ENCODE measurements at regions not wholly inside any gene's neighbourhood (a gene's known extent, or its start where the extent isn't known, plus 50 kb on each side); places are given as distances from the start of the nearest gene placed in this dataset.

DNA sequence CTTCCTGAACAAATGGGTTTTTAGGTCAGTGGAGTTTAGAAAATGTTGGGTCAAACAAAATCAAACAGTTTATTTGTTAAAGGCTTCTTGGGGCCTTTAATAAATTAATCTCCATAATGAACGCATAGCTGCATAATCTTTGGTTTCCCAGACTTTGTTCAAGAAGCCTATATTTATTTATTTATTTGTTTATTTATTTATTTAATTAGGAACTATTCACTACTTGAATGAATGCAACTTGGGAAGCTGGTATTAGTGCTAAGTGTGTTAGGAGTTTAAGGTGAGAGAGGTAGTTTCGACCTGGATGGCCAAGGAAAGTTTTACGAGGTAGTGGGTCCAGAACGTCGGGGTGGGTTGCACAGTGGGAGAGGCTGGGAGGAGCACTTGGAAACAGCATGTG lies 281.9 kb upstream of the C2CD4B start:
- DNase-seq: no peak

DNA sequence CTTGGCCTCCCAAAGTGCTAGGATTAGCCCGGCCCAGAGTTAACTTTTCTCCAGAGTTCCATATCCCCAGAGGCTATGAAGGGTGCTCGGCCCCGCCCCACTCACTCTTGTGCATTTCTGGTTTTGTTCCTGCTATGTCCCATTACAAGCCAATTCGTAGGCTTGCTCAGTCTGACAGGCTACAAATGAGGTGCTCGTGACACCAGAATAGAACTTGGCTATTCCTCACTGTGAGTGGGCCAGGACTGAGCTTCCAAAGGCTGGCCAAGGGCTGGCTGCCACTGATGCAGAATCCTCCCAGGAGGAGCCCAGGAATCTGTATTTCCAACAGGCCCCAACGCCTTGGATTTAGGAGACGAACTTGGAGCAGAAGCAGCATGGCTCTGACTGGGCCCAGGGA lies 282.7 kb upstream of the C2CD4B start:
- no peak for DNase-seq

DNA sequence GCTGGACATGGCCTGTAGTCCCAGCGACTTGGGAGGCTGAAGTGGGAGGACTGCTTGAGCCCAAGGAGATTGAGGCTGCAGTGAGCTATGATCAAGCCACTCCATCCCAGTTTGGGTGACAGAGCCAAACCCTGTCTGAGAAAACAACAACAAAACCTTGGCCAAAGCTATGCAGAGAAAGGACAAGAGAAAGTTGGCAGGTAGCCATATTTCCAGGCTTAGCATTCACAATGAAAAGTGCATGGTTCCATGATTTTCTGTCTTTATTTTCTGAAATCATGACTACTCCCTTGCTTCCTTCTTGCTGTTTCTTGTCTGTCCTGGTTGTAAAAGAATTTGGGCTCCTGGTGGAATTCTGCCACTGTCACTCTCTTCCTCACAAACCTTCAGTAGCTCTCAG lies 284.6 kb upstream of the C2CD4B start:
- no peak for DNase-seq

DNA sequence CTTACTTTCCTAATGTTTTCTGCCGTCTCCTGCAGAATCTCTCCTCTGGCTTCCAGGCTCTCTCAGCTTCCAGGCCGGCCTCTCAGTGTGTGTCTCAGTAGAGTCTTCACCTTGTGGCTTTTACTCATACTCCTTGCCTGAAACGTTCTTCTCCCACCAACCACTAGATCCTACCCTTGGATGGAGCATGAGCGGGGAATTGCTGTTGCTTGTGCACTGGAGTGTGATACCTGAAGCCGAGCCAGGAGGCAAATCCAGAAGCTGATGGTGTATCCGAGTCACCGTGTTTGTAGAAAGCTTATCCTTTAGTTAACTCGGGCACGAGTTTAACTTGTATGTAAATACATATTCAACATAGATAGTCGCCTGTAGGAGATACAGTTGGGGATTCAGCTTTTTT lies 285.0 kb upstream of the C2CD4B start:
- no peak for DNase-seq

DNA sequence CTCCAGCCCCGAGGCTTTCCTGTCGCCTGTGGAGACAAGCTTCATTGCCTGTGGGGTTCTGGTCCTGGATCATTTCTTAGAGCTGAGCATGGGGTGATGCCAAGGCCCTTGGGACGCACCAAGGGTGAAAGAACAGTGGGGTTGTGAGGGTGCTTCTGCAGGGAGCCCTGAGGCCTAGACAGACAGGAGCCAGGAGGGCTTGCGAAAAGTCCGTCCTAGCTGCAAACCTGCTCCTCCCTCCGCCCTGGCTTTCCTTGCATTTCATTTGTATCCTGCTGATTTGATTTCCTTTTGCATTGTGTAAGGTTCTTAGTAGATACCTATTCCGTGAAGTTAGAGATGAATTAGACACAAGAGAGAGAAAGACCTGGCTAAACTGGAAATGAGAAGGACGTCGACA lies 286.9 kb upstream of the C2CD4B start:
- no peak for DNase-seq

DNA sequence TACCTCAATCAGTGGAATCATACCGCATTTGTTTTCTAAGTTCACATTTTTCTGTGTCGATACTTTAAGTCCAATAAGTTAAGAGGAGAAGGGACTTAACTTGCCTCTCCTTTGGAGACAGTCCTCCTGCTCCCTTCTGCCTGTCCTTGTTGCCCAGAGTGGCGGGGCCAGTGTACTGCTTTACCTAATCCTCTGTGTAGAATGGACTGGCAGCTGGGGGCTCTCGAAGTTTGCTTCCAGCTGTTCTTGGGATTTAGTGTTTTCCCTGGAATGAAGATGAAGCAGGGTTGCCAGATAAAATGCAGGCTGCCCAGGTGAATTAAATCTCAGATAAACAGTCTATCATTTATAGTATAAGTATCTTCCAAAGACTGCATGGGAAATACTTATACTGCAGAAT lies 287.6 kb upstream of the C2CD4B start:
- DNase-seq: no peak

DNA sequence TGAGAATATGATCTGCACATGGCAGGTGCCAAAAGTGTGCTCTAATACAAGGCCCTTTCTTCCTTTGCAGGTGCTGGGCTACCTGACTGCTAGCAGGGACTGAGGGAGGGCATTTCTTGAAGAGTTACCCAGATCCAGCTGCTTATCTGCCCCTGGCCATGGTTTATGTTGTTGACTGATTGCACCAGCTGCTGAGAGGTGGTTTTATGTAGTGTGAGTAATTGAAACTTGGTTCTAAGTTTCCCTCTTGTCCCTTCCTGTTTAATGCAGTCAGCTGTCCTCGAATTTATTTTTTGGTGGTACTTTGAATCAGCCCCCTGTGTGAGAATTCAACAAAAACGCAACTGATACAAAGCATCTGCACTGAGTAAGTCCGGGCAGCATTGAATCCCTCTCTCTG lies 288.3 kb upstream of the C2CD4B start:
- DNase-seq: peak; percentile 66

DNA sequence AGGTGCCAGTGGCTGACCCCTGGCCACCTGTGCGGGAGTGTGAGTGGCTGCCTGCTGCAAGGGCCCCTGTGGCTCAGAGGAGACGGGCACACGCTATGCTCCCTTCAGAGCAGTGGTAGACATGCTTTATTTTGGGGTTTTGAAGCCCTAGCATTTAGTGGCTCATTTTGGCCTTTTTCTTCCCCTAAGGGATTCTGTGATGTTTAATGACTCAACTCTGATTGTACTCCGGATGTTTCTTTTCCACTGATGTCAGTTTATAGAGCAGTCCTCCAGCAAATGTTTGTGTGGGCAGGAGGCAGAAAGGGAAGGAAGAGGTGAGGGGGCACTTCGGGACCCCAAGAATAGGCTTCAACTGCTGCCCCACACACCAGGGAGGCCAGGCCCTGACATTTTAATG lies 288.9 kb upstream of the C2CD4B start:
- DNase-seq: no peak

DNA sequence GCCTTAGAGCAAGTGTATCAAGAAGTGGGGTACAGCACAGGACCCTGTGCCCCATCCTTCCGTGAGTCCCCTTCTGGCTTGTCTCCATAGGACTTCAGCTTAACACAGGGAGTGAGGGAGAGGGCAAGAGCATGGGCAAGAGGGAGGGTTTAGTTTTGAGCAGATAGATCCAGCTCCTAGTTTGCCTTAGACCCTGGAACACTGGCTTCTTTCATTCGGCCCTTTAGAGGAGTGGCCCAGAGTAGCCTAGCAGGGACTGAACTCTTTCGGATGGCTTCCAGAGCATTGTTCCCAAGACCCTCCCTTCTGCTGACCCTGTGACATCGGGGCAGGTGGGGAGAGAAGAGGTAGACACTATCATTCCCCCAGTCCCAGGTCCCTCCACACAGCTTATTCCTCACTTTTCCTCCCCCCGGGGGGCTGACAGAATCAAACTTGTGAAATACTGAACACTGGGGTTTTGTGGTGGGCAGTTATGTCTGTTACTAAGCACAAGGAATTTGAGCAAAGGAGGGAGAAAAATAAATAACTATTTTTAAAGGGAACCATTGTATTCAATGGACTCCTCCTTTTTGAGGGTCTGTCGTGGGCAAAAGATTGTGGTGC lies 289.6 kb upstream of the C2CD4B start:
- no peak for DNase-seq

DNA sequence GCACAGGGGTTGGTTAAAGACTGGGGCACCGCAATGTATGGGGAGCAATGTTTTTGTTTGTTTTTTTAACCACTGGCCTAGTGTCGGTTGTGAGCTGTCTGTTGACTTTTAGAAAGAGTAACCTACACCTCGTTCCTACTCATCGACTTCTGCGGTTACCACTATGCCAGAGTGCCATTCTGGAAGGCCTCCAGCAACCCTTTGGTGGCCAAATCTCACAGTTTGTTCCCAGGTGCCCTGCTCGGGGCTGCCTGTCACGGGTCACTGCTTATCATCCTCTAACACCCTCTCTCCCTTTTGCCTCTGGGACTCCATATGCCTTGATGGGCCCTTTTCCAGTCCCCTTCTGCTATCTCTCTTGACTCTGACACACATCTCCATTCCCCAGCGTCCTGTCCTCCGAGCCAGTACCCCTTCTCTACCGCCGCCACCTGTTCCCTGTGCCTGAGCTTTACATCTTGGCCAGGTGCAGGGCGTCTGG lies 290.4 kb upstream of the C2CD4B start:
- no peak for DNase-seq

DNA sequence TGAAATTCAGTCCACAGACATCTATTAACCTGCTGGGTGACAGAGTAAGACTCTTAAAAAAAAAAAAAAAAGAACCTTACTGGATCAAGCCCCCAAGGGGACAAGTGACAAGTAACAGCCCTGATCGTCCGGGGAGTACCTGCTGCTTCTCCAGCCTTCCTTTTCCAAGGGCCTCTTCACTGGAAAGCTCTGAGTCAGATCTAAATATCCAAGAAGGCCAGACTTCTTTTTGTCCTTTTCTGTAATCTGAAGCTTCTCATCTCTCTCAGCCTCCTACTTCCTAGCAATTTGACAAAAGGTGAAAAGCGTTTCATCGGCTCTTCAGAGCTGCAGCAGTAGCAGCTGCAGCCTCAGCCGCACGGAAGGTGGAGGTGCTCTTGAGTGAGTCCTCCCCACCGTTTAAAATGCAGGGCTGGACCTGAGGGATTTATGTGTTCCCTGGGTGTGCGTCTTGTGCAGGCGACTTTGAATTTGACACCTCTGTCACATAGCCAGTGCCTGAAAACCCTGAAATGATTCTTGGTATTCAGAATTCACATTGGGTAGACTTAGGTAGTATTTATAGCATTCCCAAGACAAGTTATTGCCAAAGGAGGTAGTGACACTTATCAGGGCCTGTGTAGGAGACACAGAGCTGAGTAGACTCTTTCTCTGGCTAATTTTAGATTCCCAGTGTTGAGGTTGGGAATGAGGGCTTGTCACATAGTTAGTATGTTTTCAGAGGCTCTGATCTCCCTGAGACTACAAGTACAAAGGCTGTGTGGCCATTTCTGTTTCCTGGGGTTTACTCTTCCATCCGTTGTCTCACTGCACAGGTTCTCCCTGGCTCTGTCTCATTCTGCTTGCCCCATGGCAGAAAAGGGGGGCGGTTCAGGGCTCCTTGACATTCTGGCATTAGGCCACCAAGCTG lies 291.2 kb upstream of the C2CD4B start:
- DNase-seq: no peak

DNA sequence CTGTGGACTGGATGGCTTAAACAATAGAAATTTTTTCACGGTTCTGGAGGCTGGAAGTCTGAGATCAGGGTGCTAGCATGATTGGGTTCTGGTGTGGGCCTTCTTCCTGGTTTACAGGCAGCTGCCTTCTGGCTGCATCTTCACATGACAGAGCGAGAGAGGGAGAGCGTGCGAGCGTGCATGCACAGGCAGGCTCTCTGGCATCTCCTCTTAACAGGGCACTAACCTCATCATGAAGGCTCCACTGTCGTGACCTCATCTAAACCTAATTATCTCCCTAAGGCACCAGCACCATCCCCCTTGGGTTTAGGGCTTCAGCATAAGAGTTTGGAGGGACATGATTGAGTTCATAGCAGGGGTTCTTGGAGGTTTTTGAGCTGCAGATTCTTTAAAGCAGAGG lies 292.0 kb upstream of the C2CD4B start:
- no peak for DNase-seq

DNA sequence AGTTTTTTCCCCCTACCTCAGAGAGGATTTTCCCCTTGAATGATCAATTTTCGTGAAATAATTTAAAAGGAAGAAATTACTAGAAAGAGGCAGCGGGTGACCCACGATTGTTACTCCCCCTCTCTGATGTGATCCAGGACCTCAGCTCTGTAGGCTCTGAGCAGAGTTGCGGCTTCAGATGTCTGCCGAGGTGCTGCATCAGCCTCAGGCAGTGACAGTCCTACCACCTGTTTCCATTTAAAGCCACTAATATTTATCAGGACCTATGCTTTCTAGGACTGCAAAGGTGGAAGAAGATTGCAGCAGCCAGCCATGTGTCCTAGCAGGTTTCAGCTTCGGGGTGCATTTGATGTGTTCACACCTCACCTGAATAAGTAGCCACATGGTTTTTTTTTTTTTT lies 294.8 kb upstream of the C2CD4B start:
- no peak for DNase-seq

DNA sequence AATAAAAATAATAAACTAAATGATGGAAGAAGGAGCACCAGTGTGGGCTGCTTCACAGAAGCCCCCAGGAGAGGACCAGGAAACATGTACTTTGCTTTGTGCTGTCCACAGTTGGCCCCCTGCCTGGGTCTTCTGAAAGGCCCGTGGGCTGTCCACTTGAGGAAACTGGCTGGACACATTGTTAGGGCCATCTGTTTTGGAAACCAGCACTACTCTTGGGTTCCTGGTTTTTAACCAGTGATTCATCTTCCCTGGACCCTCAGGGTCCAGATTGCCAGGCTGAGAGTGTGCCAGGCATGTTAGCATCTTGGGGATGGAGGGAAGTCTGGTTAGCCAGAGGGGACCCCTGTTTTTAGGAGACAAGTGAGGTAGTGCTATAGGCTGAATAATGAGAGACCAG lies 297.2 kb upstream of the C2CD4B start:
- DNase-seq: no peak

DNA sequence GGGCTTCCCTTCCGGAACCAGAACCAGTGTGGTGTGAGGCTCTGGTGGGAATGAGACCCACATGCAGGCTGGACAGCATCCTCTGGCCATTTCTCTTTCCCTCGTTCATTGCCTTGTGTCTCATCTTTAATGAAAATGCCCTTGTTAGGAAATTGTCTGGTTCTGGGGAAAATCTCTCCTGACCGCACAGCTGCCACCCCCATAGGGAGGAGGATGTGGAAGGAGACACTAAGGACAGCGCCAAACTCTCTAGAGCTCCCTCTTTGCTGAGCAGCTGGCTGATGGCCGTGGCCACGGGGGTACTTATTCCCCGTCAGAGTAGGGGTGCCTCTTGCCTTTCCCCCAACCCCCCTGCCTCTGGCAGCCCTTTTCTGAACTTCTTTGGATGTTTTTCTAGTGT lies 297.6 kb upstream of the C2CD4B start:
- no peak for DNase-seq

DNA sequence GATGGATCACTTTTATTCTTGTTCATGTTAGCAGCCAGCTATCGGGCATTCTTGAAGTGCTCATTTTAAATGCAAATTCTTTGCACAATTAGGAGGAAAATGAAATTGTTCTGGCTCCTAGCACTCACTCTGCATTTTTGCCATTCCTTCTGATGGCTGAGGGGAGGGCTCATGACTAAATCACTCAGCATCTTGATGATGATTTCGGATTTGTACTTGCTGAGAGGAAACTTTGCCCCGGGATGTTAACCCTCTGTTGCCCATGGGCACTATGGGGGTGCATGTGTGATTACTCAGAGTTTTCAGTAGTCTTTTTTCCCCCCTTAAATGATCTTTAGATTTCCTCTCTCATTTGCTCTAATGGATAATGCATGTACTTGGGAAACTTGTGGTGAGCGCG lies 299.6 kb upstream of the C2CD4B start:
- DNase-seq: no peak

DNA sequence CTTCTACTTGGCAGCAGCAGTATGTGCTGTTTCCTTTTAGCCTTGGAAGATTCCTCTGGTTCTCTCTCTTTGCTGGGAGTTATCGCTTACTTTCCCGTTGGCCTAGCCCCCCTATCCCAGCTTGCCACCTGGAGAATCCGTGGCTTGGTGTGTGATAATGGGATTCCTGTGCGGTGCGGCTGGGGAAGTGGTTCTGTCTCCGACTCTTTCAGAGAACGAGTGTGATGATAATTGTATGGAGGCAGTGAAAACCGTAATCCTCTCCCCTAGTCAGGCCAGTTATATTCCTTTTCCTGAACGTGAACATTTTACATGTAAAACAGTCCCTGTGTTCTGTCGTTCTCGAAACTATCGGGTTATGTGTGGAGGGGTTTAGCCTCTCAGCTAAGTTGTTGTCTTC lies 300.1 kb upstream of the C2CD4B start:
- no peak for DNase-seq

DNA sequence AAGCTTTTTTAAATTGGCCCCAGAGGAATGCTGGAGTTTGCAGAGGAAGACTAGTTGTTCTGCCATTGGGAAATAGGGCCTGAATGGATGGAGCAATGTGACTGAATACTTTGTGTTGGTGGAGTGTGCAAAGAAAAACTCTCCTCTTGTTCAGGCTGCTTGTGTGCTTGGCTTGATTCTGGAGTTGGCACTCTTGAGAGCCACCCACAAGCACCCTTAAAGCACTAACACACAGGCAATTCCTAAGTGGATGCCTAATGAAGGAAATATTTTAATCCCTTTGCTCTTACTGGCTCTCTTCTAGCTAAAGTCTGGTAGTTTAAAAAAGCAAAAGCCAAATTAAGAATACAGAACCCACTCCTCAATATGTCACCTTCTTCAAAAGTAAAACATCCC lies 304.4 kb upstream of the C2CD4B start:
- no peak for DNase-seq

DNA sequence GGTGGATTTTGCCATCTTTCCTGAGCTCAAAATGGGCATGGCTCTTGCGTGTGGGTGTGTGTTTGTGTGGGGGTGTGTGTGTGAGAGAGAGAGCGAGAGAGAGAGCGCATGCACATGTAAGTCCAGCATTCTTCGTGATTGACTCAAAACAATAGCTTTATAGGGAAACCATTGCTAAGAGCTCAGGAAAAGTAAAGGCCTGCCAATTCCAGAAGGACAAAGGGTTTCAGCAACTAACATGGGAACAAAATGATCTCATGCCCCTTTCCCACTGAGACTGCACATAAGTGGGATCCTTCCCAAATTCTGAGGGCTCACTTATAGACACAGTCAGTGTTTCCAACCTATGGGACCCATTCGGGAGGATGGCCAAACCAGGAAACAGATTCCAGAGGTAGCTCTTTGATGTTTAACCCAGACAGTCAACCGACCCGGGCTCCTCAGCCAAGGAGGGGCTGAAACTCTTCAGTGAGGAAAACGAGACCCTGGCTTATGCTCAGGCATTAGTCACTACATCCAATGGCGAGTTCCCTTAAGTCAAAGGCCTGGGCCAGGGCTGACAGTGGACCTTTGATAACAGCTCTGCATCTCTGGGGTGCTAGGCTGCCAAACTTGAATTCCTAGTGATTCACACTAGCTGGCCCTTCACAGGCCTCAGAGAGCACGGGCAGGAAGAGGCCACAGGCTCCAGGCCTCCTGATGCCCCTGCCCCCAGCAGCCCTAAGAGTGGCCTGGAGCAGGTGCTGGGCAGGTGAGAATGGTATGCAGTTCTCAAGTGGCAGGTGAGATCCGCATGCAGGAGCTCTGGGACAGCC lies 305.0 kb upstream of the C2CD4B start:
- DNase-seq: no peak

DNA sequence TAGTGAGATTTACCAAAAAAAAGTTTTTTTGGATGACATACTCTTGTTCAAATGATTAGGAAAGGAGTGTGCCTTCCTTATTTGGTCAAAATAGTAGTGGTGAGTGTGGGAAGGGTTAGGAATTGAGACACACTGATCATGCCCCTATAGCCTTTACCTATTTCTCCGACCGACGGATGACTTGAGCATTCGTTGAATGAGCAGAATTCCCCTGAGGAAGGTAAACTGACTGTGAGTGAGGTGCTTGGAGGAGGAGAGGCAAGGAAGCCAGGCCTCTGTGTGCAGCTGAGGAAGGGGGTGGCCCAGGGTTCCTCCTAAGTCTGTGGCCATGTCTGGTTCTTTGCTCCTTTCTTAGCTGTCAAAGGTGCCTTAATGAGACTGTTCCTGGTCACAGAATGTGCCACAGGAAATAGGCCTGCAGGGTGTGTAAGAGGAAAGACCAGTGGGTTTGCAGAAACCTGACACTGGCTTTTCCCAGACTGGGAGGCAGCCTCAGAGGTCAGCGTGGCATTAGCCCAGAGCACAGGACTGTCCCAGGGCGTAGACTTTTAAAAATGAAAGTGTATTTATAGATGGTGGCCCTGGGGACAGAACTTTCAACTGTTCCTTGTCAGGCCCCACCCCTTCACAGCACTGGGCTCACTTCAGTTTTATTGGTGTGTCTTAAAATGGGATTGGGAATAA lies 307.7 kb upstream of the C2CD4B start:
- no peak for DNase-seq

DNA sequence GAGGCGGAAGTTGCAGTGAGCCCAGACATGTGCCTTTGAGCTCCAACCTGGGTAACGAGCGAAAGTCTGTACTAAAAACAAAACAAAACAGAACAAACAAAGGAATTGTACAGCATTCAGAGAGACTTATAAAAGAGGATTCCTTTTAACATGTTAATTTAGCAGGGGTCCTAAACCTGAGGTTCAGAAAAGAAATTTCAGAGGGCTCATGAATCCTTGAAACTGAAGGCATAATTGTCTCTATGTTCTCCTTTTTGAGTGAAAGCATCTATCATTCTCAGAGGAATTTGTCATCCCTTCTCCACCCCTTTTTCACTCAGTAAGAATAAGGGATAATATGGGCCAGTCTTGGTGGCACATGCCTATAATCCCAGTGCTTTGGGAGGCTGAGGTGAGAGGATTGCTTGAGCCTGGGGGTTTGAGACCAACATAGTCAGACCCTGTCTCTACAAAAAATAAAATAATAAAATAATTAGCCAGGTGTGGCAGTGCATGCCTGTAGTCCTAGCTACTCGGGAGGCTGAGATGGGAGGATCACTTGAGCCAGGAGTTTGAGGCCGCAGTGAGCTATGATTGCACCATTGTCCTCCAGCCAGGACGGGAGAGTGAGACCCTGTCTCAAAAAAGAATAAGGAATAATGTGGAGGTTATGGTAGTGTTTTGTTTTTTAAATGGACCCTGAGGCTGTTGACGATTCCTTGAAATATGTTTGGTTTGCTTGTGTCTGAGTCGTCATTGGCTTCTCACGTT lies 309.1 kb upstream of the C2CD4B start:
- DNase-seq: no peak

DNA sequence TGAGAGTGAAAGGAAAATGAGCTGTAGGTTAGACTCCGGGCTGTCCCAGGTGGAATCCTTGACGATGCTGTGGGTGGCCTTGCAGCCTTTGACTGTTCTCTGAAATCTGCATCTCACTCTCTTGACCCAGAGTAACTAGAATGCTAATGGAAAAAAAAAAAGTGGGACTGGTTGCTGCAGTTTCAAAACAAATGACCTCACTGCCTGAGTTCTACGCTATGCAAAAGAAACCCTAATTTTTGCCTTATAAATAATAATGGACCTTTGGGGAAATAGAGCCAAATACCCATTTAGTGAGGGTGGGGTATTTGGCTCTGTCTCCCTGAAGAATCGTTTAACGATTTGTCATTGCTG lies 309.7 kb upstream of the C2CD4B start:
- DNase-seq: no peak

DNA sequence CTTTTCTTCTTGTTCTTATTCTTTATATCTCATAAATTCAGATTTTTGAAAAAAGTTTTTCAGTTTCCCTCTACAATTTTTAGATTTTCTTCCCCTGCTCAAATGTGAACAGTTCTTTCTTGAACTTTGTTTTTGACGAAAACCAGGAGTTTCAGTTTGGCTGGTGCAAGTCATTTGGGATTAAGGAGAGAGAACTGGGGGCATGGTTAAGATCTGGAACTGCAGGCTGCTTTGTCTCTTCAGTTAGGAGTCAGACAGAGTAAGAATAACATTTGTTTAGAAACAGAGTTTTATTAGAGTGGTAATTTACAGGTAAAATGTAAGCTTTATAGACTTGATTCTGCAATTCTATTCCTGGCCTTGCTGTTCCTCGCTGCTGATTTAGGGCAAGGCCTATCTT lies 310.5 kb upstream of the C2CD4B start:
- DNase-seq: no peak
